ENCODE measurements at regions not wholly inside any gene's neighbourhood (a gene's known extent, or its start where the extent isn't known, plus 50 kb on each side); places are given as distances from the start of the nearest gene placed in this dataset.

DNA sequence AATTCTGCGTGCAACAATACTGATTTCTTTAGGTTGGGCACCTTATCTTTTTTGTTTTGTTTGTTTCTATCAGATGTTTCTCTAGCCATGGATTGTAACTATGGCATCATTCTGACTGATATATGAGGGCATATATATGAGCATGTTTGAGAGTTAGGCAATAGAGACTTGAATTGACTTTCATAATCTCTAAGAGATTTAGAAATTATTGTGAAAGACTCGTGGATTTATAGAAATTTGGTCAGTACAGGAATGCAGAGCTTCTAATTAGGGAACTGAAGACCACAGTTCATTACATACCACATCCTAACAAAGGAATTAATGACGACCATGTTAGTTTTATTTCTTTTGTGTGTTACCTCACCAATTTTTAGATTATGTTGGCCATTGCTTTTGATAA lies 546.0 kb upstream of the GRAMD2B start:
- TF ChIP-seq GATA2 (IDR thresholded peaks at IDR 0.05; ENCODE audit: low read depth, low read length), result no peak
- no peak for TF ChIP-seq GATA3 (IDR thresholded peaks at IDR 0.05; ENCODE audit: low read depth, low read length)

Data from SH-SY5Y (cell line).